HEK293 (cell line): ENCODE measurements at regions not wholly inside any gene's neighbourhood (a gene's known extent, or its start where the extent isn't known, plus 50 kb on each side); places are given as distances from the start of the nearest gene placed in this dataset.

Experiments used
- CTCF ChIA-PET: fragments of 350-600 bp; formaldehyde crosslinking; extraction: SDS; loops from one replicate; lab custom pipeline; 2021; ENCODE audit warnings: antibody characterized with exemption; lab: Yijun Ruan, JAX
- POLR2A ChIA-PET: fragments of 300-600 bp; formaldehyde crosslinking; extraction: SDS; loops from one replicate; lab custom pipeline; 2020; ENCODE audit warnings: antibody characterized with exemption, inconsistent platforms; lab: Yijun Ruan, JAX
- H3K27ac ChIP-seq: fragments of 200-500 bp; sonication (Bioruptor generic); 2 replicates; pipeline ENCODE4 v1.5.1; 2014; ENCODE audit warnings: low read depth, low read length, control low read depth, inconsistent platforms; ENCODE audit errors: extremely low read depth
- H3K36me3 ChIP-seq, 2 experiments: fragments of 200-500 bp in 1 of 2; sonication (Bioruptor generic) in 1 of 2; 1 replicate in 1 of 2; 2 replicates in 1 of 2; pipeline ENCODE4 v1.5.1; 2014 to 2017; ENCODE audit warnings: inconsistent platforms in 2 of 2, low read length in 2 of 2; ENCODE audit not compliant: control insufficient read depth in 2 of 2, insufficient read depth in 1 of 2
- H3K4me1 ChIP-seq: fragments of 200-500 bp; sonication (Bioruptor generic); 2 replicates; pipeline ENCODE4 v1.5.1; 2014; ENCODE audit warnings: mild to moderate bottlenecking, low read length, inconsistent platforms; ENCODE audit not compliant: control insufficient read depth, insufficient read depth
- H3K4me3 ChIP-seq: 2 replicates; pipeline ENCODE4 v1.5.1; 2011; ENCODE audit warnings: low read depth, mild to moderate bottlenecking, control low read depth, low read length, moderate library complexity
- H3K9me3 ChIP-seq: fragments of 200-500 bp; sonication (Bioruptor generic); 2 replicates; pipeline ENCODE4 v1.5.1; 2014; ENCODE audit warnings: low read depth, low read length, inconsistent platforms; ENCODE audit not compliant: control insufficient read depth, insufficient read depth
- KLF10 ChIP-seq: fragments of 450-650 bp; IDR thresholded peaks from 2 replicates; pipeline ENCODE4 v1.5.1; 2018; ENCODE audit warnings: missing biosample characterization, mild to moderate bottlenecking, missing genetic modification characterization
- PATZ1 ChIP-seq: fragments of 450-650 bp; formaldehyde crosslinking; IDR thresholded peaks from 2 replicates; pipeline ENCODE4 v1.5.1; 2016; ENCODE audit warnings: missing biosample characterization, missing genetic modification characterization
- SP7 ChIP-seq: fragments of 450-650 bp; formaldehyde crosslinking; IDR thresholded peaks from 2 replicates; pipeline ENCODE4 v1.5.1; 2016; ENCODE audit warnings: missing biosample characterization, missing genetic modification characterization
- YY2 ChIP-seq: fragments of 450-650 bp; formaldehyde crosslinking; IDR thresholded peaks from 2 replicates; pipeline ENCODE4 v1.5.1; 2016; ENCODE audit warnings: missing biosample characterization, missing genetic modification characterization
- ZBTB10 ChIP-seq: fragments of 450-650 bp; formaldehyde crosslinking; IDR thresholded peaks from 2 replicates; pipeline ENCODE4 v1.5.1; 2016; ENCODE audit warnings: missing biosample characterization, missing genetic modification characterization
- ZNF148 ChIP-seq: fragments of 450-650 bp; formaldehyde crosslinking; IDR thresholded peaks from 2 replicates; pipeline ENCODE4 v1.5.0; 2017; ENCODE audit warnings: missing biosample characterization, missing genetic modification characterization, borderline replicate concordance
- ZNF16 ChIP-seq: fragments of 450-650 bp; formaldehyde crosslinking; IDR thresholded peaks from 2 replicates; pipeline ENCODE4 v1.5.1; 2016; ENCODE audit warnings: low read depth, missing biosample characterization, missing genetic modification characterization
- ZNF18 ChIP-seq: fragments of 450-650 bp; formaldehyde crosslinking; IDR thresholded peaks from 2 replicates; pipeline ENCODE4 v1.5.1; 2016; ENCODE audit warnings: missing biosample characterization, missing genetic modification characterization
- ZNF19 ChIP-seq: fragments of 450-650 bp; formaldehyde crosslinking; IDR thresholded peaks from 2 replicates; pipeline ENCODE4; 2016; ENCODE audit warnings: missing biosample characterization, missing genetic modification characterization, low read depth
- ZNF248 ChIP-seq: fragments of 450-650 bp; formaldehyde crosslinking; IDR thresholded peaks from 2 replicates; pipeline ENCODE4 v1.5.1; 2017; ENCODE audit warnings: missing biosample characterization, missing genetic modification characterization
- ZNF37A ChIP-seq: fragments of 450-650 bp; IDR thresholded peaks from 2 replicates; pipeline ENCODE4 v1.5.1; 2018; ENCODE audit warnings: missing biosample characterization, missing genetic modification characterization
- ZNF449 ChIP-seq: fragments of 450-650 bp; formaldehyde crosslinking; IDR thresholded peaks from 2 replicates; pipeline ENCODE4 v1.5.1; 2017; ENCODE audit warnings: missing biosample characterization, mild to moderate bottlenecking, missing genetic modification characterization, moderate library complexity
- ZNF510 ChIP-seq: fragments of 450-650 bp; formaldehyde crosslinking; IDR thresholded peaks from 2 replicates; pipeline ENCODE4 v1.5.1; 2018; ENCODE audit warnings: mild to moderate bottlenecking, missing genetic modification characterization, missing biosample characterization; ENCODE audit not compliant: insufficient replicate concordance
- ZNF621 ChIP-seq: fragments of 450-650 bp; formaldehyde crosslinking; IDR thresholded peaks from 2 replicates; pipeline ENCODE4 v1.5.1; 2017; ENCODE audit warnings: missing biosample characterization, missing genetic modification characterization
- ZNF623 ChIP-seq: fragments of 450-650 bp; formaldehyde crosslinking; IDR thresholded peaks from 2 replicates; pipeline ENCODE4 v1.5.1; 2016; ENCODE audit warnings: missing biosample characterization, missing genetic modification characterization
- ZNF645 ChIP-seq: fragments of 450-650 bp; formaldehyde crosslinking; IDR thresholded peaks from 2 replicates; pipeline ENCODE4; 2016; ENCODE audit warnings: missing biosample characterization, missing genetic modification characterization
- ZNF658 ChIP-seq: fragments of 450-650 bp; formaldehyde crosslinking; IDR thresholded peaks from 2 replicates; pipeline ENCODE4; 2016; ENCODE audit warnings: missing biosample characterization, missing genetic modification characterization

- H3K9me3 ChIP-seq = no peaks in the 10 kb centered on the region
- H3K4me3 ChIP-seq = no peak overlapping the region
- ChIA-PET CTCF (interaction anchor here (0.6 kb wide), 1 partner anchor 159 kb away, joined by 3 read pairs; no protein-coding TSS in a partner anchor), POLR2A (no interaction called here)
- no peaks in the 10 kb centered on the region for H3K4me1 ChIP-seq
- no peak overlapping the region for H3K27ac ChIP-seq
- H3K36me3 ChIP-seq = no peaks in the 10 kb centered on the region
- TF ChIP-seq SP7 (tag by site-specific recombination) (no peak), ZNF621 (tag by site-specific recombination) (no peak), ZNF16 (tag by site-specific recombination) (no peak), ZNF148 (tag by site-specific recombination) (no peak), ZNF18 (tag by site-specific recombination) (no peak), ZNF658 (tag by site-specific recombination) (no peak), ZNF645 (tag by site-specific recombination) (no peak), PATZ1 (tag by site-specific recombination) (no peak), ZNF623 (tag by site-specific recombination) (no peak), ZNF37A (no peak), ZNF510 (tag by site-specific recombination) (no peak), KLF10 (tag by site-specific recombination) (no peak), ZNF248 (no peak), ZBTB10 (tag by site-specific recombination) (no peak), ZNF449 (no peak), ZNF19 (no peak), YY2 (tag by site-specific recombination) (no peak)
Observed at GRCh38 chr14:61878931-61879330, 116.7 kb downstream of the SNAPC1 start.
